A549 (cell line): ENCODE measurements at regions not wholly inside any gene's neighbourhood (a gene's known extent, or its start where the extent isn't known, plus 50 kb on each side); places are given as distances from the start of the nearest gene placed in this dataset.

Experiments used
- BHLHE40 ChIP-seq: IDR thresholded peaks from 2 replicates; pipeline ENCODE4 v1.6.1; 2012; ENCODE audit warnings: low read depth, low read length, inconsistent platforms
- CHD2 ChIP-seq: fragments of 150-350 bp; IDR thresholded peaks from 2 replicates; pipeline ENCODE4 v1.6.1; 2014; ENCODE audit warnings: low read length; ENCODE audit not compliant: partially characterized antibody
- JUNB ChIP-seq: fragments of >200 bp; sonication (Bioruptor Twin); formaldehyde crosslinking; IDR thresholded peaks from 2 replicates; pipeline ENCODE4 v1.6.1; 2016
- KDM1A ChIP-seq: fragments of 200-600 bp; sonication (generic); IDR thresholded peaks from 2 replicates; pipeline ENCODE4 v1.6.1; 2016; ENCODE audit warnings: low read depth, mild to moderate bottlenecking
- NFE2L2 ChIP-seq: fragments of 150-350 bp; conservative IDR thresholded peaks from 2 replicates; pipeline ENCODE4 v1.6.1; 2014; ENCODE audit warnings: low read length
- RAD21 ChIP-seq, 2 experiments: fragments of >200 bp in 1 of 2; sonication (Bioruptor Twin) in 1 of 2; formaldehyde crosslinking in 1 of 2; IDR thresholded peaks in 1 of 2; conservative IDR thresholded peaks in 1 of 2; 2 replicates in 1 of 2; 3 replicates in 1 of 2; pipeline ENCODE4 v1.6.1; 2012 to 2018; ENCODE audit warnings: inconsistent platforms in 1 of 2
- RNF2 ChIP-seq: fragments of 200-600 bp; sonication (generic); IDR thresholded peaks from 2 replicates; pipeline ENCODE4 v1.6.1; 2016; ENCODE audit warnings: low read depth, mild to moderate bottlenecking, antibody characterized with exemption, moderate library complexity, borderline replicate concordance
- ZSCAN20 ChIP-seq: fragments of 250-450 bp; sonication (Bioruptor Pico); IDR thresholded peaks from 2 replicates; pipeline ENCODE4 v1.8.0; 2022; ENCODE audit warnings: mild to moderate bottlenecking, moderate library complexity
- TF ChIP-seq, protein P1 (sequence below): fragments of >200 bp; sonication (Bioruptor Twin); formaldehyde crosslinking; IDR thresholded peaks from 3 replicates; pipeline ENCODE4 v1.5.1; 2016
- TF ChIP-seq, protein P2 (sequence below): fragments of 200-600 bp; sonication (generic); IDR thresholded peaks from 2 replicates; pipeline ENCODE4 v1.6.1; 2016; ENCODE audit warnings: antibody characterized with exemption, mild to moderate bottlenecking, moderate library complexity

DNA sequence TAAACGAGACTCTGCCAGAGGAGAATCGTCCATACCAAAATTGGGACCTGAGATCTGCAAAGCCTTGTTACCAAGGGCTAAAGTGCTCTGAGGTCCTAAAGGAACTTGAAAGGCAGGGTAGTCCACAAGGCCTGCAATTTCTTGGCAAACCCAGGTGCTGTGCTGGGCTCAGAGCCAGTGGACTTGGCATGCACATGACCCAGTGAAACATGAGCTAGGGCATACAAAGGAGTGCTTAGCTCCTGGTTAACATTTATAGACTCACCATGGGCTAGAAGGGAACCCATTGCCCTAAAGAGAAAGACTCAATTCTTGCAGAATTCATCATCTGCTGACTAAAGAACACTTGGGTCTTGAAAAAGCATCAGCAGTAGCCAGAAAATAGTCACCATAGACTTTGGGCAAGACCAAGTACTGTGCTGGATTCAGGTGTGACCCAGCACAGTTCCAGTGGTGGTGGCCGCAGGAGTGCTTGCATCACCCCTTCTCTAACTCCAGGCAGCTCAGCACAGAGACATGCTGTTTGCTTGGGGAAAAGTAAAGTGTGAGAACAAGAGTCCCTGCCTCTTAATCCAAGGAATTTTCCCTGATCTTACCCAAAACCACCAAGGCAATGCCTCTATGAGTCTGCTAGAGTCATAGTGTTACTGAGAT, 1069.4 kb upstream of the ADGRL2 start:
- TF ChIP-seq, protein P1, sequence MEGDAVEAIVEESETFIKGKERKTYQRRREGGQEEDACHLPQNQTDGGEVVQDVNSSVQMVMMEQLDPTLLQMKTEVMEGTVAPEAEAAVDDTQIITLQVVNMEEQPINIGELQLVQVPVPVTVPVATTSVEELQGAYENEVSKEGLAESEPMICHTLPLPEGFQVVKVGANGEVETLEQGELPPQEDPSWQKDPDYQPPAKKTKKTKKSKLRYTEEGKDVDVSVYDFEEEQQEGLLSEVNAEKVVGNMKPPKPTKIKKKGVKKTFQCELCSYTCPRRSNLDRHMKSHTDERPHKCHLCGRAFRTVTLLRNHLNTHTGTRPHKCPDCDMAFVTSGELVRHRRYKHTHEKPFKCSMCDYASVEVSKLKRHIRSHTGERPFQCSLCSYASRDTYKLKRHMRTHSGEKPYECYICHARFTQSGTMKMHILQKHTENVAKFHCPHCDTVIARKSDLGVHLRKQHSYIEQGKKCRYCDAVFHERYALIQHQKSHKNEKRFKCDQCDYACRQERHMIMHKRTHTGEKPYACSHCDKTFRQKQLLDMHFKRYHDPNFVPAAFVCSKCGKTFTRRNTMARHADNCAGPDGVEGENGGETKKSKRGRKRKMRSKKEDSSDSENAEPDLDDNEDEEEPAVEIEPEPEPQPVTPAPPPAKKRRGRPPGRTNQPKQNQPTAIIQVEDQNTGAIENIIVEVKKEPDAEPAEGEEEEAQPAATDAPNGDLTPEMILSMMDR: no peak
- no peak for TF ChIP-seq RNF2
- no peak for TF ChIP-seq JUNB
- TF ChIP-seq NFE2L2: no peak
- TF ChIP-seq BHLHE40: no peak
- TF ChIP-seq CHD2: no peak
- no peak for TF ChIP-seq KDM1A
- TF ChIP-seq, protein P2, sequence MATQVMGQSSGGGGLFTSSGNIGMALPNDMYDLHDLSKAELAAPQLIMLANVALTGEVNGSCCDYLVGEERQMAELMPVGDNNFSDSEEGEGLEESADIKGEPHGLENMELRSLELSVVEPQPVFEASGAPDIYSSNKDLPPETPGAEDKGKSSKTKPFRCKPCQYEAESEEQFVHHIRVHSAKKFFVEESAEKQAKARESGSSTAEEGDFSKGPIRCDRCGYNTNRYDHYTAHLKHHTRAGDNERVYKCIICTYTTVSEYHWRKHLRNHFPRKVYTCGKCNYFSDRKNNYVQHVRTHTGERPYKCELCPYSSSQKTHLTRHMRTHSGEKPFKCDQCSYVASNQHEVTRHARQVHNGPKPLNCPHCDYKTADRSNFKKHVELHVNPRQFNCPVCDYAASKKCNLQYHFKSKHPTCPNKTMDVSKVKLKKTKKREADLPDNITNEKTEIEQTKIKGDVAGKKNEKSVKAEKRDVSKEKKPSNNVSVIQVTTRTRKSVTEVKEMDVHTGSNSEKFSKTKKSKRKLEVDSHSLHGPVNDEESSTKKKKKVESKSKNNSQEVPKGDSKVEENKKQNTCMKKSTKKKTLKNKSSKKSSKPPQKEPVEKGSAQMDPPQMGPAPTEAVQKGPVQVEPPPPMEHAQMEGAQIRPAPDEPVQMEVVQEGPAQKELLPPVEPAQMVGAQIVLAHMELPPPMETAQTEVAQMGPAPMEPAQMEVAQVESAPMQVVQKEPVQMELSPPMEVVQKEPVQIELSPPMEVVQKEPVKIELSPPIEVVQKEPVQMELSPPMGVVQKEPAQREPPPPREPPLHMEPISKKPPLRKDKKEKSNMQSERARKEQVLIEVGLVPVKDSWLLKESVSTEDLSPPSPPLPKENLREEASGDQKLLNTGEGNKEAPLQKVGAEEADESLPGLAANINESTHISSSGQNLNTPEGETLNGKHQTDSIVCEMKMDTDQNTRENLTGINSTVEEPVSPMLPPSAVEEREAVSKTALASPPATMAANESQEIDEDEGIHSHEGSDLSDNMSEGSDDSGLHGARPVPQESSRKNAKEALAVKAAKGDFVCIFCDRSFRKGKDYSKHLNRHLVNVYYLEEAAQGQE: no peak
- TF ChIP-seq ZSCAN20 (CRISPR knock-in tag): no peak
- no peak for TF ChIP-seq RAD21 (conservative IDR thresholded peaks at IDR 0.05 in 1 of 2, IDR thresholded peaks at IDR 0.05 in 1 of 2)
